CD14-positive monocyte (primary cell): ENCODE measurements at regions not wholly inside any gene's neighbourhood (a gene's known extent, or its start where the extent isn't known, plus 50 kb on each side); places are given as distances from the start of the nearest gene placed in this dataset.

Experiments used
- DNase-seq, 3 donors: peaks; one replicate each; pipeline ENCODE4 v3.0.0-alpha.2; 2011 to 2022
- H2AFZ ChIP-seq: 2 replicates; pipeline ENCODE4 v1.6.0; 2012; ENCODE audit warnings: mild to moderate bottlenecking, low read depth, low read length, inconsistent platforms; ENCODE audit not compliant: insufficient read depth, poor library complexity, severe bottlenecking
- H3K27ac ChIP-seq, 2 donors: 1 replicate in 1 of 2; 2 replicates in 1 of 2; pipeline ENCODE4 v1.5.1; 2012 to 2013; ENCODE audit warnings: low read length in 2 of 2, control low read depth in 1 of 2, inconsistent platforms in 1 of 2, low read depth in 1 of 2, mild to moderate bottlenecking in 1 of 2
- H3K27me3 ChIP-seq, 2 donors: one replicate each; pipeline versions ENCODE4 v1.6.0 to v1.6.1; 2011 to 2013; ENCODE audit warnings: low read length in 2 of 2; ENCODE audit not compliant: control insufficient read depth in 2 of 2, insufficient read depth in 2 of 2
- H3K36me3 ChIP-seq, 2 donors: replicated peaks in 1 of 2; 1 replicate in 1 of 2; 2 replicates in 1 of 2; pipeline versions ENCODE4 v1.5.1 to v1.6.1; 2012 to 2013; ENCODE audit warnings: low read length in 2 of 2, control low read depth in 1 of 2, inconsistent platforms in 1 of 2, mild to moderate bottlenecking in 1 of 2; ENCODE audit not compliant: insufficient read depth in 2 of 2, control insufficient read depth in 1 of 2
- H3K4me1 ChIP-seq, 2 donors: 1 replicate in 1 of 2; 2 replicates in 1 of 2; pipeline versions ENCODE4 v1.5.1 to v1.6.1; 2012 to 2013; ENCODE audit warnings: low read length in 2 of 2, control low read depth in 1 of 2, inconsistent platforms in 1 of 2, mild to moderate bottlenecking in 1 of 2, moderate library complexity in 1 of 2; ENCODE audit not compliant: insufficient read depth in 2 of 2, control insufficient read depth in 1 of 2
- H3K4me2 ChIP-seq: replicated peaks from 2 replicates; pipeline ENCODE3; 2012; ENCODE audit warnings: low read length, moderate library complexity, mild to moderate bottlenecking; ENCODE audit not compliant: poor library complexity, severe bottlenecking; ENCODE audit errors: extremely low read depth
- H3K4me3 ChIP-seq, 3 experiments: fragments of 200-600 bp in 1 of 3; sonication (generic) in 1 of 3; replicated peaks in 1 of 3; 1 replicate in 2 of 3; 2 replicates in 1 of 3; pipeline ENCODE4 v1.5.1; 2011 to 2013; ENCODE audit warnings: low read length in 3 of 3, mild to moderate bottlenecking in 3 of 3, control low read depth in 2 of 3, low read depth in 2 of 3, inconsistent platforms in 1 of 3, moderate library complexity in 1 of 3
- H3K79me2 ChIP-seq: 2 replicates; pipeline ENCODE4 v1.6.0; 2012; ENCODE audit warnings: mild to moderate bottlenecking, control low read depth, inconsistent platforms, low read length, moderate library complexity; ENCODE audit not compliant: insufficient read depth
- H3K9ac ChIP-seq: 2 replicates; pipeline ENCODE4 v1.6.0; 2017; ENCODE audit warnings: low read length, mild to moderate bottlenecking; ENCODE audit not compliant: insufficient read depth, poor library complexity, severe bottlenecking
- H3K9me3 ChIP-seq, 2 donors: replicated peaks in 1 of 2; 1 replicate in 1 of 2; 2 replicates in 1 of 2; pipeline versions ENCODE4 v1.5.1 to v1.6.1; 2012 to 2013; ENCODE audit warnings: low read length in 2 of 2, control low read depth in 1 of 2; ENCODE audit not compliant: control insufficient read depth in 1 of 2, insufficient read depth in 1 of 2
- H4K20me1 ChIP-seq: 2 replicates; pipeline ENCODE4 v1.6.0; 2012; ENCODE audit warnings: mild to moderate bottlenecking, low read length, control low read depth, moderate library complexity; ENCODE audit not compliant: insufficient read depth
- H3K27ac Mint-ChIP-seq, 7 donors: one replicate each; pipeline ENCODE4 v1.8.0; 2020; ENCODE audit warnings: mild to moderate bottlenecking in 7 of 7, mixed read lengths in 7 of 7, moderate library complexity in 6 of 7, inconsistent platforms in 2 of 7
- H3K27me3 Mint-ChIP-seq, 3 donors: one replicate each; pipeline ENCODE4 v1.8.0; 2021 to 2022; ENCODE audit warnings: low read depth in 3 of 3, mild to moderate bottlenecking in 3 of 3, mixed read lengths in 3 of 3, moderate library complexity in 3 of 3, inconsistent platforms in 1 of 3
- H3K36me3 Mint-ChIP-seq, 2 donors: one replicate each; pipeline ENCODE4 v1.8.0; 2020; ENCODE audit warnings: mixed read lengths in 2 of 2, inconsistent platforms in 1 of 2, mild to moderate bottlenecking in 1 of 2
- H3K4me1 Mint-ChIP-seq: one replicate; pipeline ENCODE4 v1.8.0; 2020; ENCODE audit warnings: mild to moderate bottlenecking, mixed read lengths
- H3K4me3 Mint-ChIP-seq, 2 donors: one replicate each; pipeline ENCODE4 v1.8.0; 2020; ENCODE audit warnings: mild to moderate bottlenecking in 2 of 2, mixed read lengths in 2 of 2, moderate library complexity in 1 of 2
- H3K9me3 Mint-ChIP-seq, 7 donors: one replicate each; pipeline ENCODE4 v1.8.0; 2020 to 2022; ENCODE audit warnings: mixed read lengths in 7 of 7, mild to moderate bottlenecking in 6 of 7, moderate library complexity in 6 of 7, inconsistent platforms in 2 of 7
- WGBS: methylation state at CpG from one replicate; pipeline ENCODE4 v1.1.5; 2013; ENCODE audit warnings: missing lambda C conversion rate; ENCODE audit not compliant: insufficient coverage; 5-methylcytosine and 5-hydroxymethylcytosine counted together
- intact Hi-C, 2 donors: fragments of 100-400 bp; cut with micrococcal nuclease; formaldehyde crosslinking; loops; one replicate each; pipeline versions ENCODE4 v1.15.0 to v1.15.1; 2023
- TF ChIP-seq, protein P1 (sequence below): fragments of 200-600 bp; IDR thresholded peaks from one replicate; pipeline ENCODE4 v1.8.0; 2022; ENCODE audit warnings: antibody characterized with exemption, mild to moderate bottlenecking

DNA sequence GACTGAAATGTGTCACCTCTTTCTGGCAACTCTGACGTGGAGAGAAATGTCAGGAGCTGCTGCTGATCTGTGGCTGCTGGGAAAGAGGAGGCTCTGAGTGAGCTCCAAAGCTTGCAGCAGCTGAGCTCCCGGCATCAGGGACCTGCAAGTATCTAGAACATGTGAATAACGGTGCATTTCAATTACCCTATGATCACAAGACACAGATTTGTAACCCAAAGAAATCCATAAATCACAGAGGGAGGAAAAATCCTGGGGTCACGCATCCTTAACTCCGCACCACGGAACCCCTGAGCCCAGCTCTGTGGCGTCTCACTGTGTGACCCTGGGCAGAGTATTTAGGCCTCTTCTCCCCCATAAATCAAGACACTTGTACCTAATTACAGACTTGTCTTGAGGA is 139.8 kb downstream of the IRX2 start:
- no peak overlapping the region for H2AFZ ChIP-seq
- H4K20me1 ChIP-seq = no peaks in the 10 kb centered on the region
- H3K4me1 ChIP-seq = no peaks in the 10 kb centered on the region
- H3K4me1 Mint-ChIP-seq = no peaks in the 10 kb centered on the region
- WGBS = 83% methylated on average over 4 of the region's 7 CpGs
- no peak overlapping the region for H3K4me2 ChIP-seq
- intact Hi-C loops = no loop called here
- TF ChIP-seq, protein P1, sequence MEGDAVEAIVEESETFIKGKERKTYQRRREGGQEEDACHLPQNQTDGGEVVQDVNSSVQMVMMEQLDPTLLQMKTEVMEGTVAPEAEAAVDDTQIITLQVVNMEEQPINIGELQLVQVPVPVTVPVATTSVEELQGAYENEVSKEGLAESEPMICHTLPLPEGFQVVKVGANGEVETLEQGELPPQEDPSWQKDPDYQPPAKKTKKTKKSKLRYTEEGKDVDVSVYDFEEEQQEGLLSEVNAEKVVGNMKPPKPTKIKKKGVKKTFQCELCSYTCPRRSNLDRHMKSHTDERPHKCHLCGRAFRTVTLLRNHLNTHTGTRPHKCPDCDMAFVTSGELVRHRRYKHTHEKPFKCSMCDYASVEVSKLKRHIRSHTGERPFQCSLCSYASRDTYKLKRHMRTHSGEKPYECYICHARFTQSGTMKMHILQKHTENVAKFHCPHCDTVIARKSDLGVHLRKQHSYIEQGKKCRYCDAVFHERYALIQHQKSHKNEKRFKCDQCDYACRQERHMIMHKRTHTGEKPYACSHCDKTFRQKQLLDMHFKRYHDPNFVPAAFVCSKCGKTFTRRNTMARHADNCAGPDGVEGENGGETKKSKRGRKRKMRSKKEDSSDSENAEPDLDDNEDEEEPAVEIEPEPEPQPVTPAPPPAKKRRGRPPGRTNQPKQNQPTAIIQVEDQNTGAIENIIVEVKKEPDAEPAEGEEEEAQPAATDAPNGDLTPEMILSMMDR = no peak
- no peak overlapping the region for H3K9ac ChIP-seq
- H3K36me3 ChIP-seq = no peaks in the 10 kb centered on the region
- no peak overlapping the region for H3K4me3 ChIP-seq
- no peaks in the 10 kb centered on the region for H3K27me3 ChIP-seq
- no peak overlapping the region for H3K27ac ChIP-seq
- peaks cover 14 to 30% of the 10 kb centered on the region in 2 donors for H3K9me3 ChIP-seq
- H3K79me2 ChIP-seq = no peaks in the 10 kb centered on the region
- H3K4me3 Mint-ChIP-seq = no peak overlapping the region
- H3K27me3 Mint-ChIP-seq = peaks cover 0 to under 1% (median 0%) of the 10 kb centered on the region in 3 donors
- H3K27ac Mint-ChIP-seq = no peak overlapping the region
- peaks cover 6 to 22% (median 12%) of the 10 kb centered on the region in 7 donors for H3K9me3 Mint-ChIP-seq
- H3K36me3 Mint-ChIP-seq = no peaks in the 10 kb centered on the region
- no peak for DNase-seq

DNA sequence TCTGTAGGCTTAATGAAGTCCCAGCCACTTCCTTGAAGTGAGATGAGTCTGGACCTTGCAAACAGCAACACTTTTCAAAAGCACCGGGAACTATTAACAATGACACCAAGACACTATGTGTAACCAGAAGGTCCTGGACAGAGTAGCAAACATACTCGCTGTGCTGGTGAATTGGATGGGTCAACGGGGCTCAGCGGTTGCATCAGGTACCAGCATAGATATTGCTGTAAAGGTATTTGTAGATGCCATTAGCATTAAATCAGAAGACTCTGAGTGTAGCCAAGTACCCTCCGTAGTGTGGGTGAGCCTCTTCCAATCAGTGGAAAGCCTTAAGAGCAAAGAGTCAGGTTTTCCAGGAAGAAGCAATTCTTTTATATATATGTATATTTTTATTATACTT is 140.5 kb downstream of the IRX2 start:
- H3K36me3 Mint-ChIP-seq = no peaks in the 10 kb centered on the region
- H3K9ac ChIP-seq = no peak overlapping the region
- H3K4me3 Mint-ChIP-seq = no peak overlapping the region
- peaks cover 0 to 3% (median 0%) of the 10 kb centered on the region in 3 donors for H3K27me3 Mint-ChIP-seq
- WGBS = 75% methylated on average over 3 of the region's 5 CpGs
- H4K20me1 ChIP-seq = no peaks in the 10 kb centered on the region
- peaks cover 10 to 32% of the 10 kb centered on the region in 2 donors for H3K9me3 ChIP-seq
- no peaks in the 10 kb centered on the region for H3K79me2 ChIP-seq
- no peak overlapping the region for H2AFZ ChIP-seq
- no peak for DNase-seq
- H3K4me2 ChIP-seq = no peak overlapping the region
- peaks cover 6 to 27% (median 12%) of the 10 kb centered on the region in 7 donors for H3K9me3 Mint-ChIP-seq
- no peaks in the 10 kb centered on the region for H3K4me1 Mint-ChIP-seq
- H3K27ac Mint-ChIP-seq = no peak overlapping the region
- no peaks in the 10 kb centered on the region for H3K4me1 ChIP-seq
- no peaks in the 10 kb centered on the region for H3K27me3 ChIP-seq
- no peaks in the 10 kb centered on the region for H3K36me3 ChIP-seq
- H3K4me3 ChIP-seq = no peak overlapping the region
- intact Hi-C loops = no loop called here
- H3K27ac ChIP-seq = no peak overlapping the region
- TF ChIP-seq, protein P1 = no peak
